ENCODE measurements at regions not wholly inside any gene's neighbourhood (a gene's known extent, or its start where the extent isn't known, plus 50 kb on each side); places are given as distances from the start of the nearest gene placed in this dataset.

DNA sequence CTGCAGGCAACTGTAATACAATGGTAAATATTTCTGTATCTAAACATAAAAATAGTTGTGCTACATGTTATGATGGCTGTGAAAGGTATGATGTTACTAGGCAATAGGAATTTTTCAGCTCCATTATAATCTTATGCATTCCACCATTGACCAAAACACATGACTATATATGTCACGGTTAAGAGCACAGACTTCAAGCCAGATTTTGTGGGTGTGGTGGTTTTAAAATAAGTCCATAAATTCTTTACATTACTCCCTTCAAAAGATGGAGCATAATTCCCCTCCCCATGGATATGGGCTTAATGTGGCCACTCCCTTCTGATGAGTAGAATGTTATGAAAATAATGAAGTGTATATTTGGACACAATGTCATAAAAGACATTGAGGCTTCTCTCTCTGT, 88.4 kb upstream of the TBC1D5 start (continued):
- no peak for TF ChIP-seq STAT1 (IDR thresholded peaks at IDR 0.05; ENCODE audit: unreplicated experiment)
- TF ChIP-seq EZH2phosphoT487 (IDR thresholded peaks at IDR 0.05; ENCODE audit: unreplicated experiment), result no peak
- TF ChIP-seq POLR2AphosphoS5 (IDR thresholded peaks at IDR 0.05; ENCODE audit: low read depth), result no peak
- TF ChIP-seq EZH2 (IDR thresholded peaks at IDR 0.05; ENCODE audit: low read depth, unreplicated experiment), result no peak
- TF ChIP-seq JUNB (IDR thresholded peaks at IDR 0.05; ENCODE audit: unreplicated experiment), result no peak

DNA sequence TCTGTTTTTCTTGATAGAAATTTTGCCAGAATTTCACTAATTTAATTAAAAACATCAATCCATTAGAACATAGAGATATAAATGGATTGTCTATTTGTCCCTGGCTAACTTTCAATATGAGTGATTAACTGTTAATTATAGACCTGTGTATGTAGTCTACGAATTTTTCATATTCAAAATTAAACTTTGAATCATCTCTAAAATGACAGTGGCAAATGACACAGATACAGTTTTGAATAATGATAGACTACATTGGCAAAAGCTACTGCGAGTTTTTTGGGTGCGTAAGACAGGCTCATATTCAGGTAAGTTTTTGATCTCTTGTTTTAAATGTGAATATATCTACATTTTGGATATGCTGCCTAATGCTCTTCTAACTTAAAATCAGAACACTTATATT, 86.0 kb upstream of the TBC1D5 start:
- H3K9me2 ChIP-seq (ENCODE audit: insufficient read depth), result no peaks in the 10 kb centered on the region
- no peak overlapping the region for H3K4me2 ChIP-seq
- H3K4me3 ChIP-seq, result no peak overlapping the region
- H3K79me2 ChIP-seq (replicated peaks; ENCODE audit: insufficient read depth), result no peaks in the 10 kb centered on the region
- DNase-seq (ENCODE audit: low spot score) (no peak), ATAC-seq (no peak)
- H3K4me1 ChIP-seq (ENCODE audit: insufficient read depth), result no peaks in the 10 kb centered on the region
- H4K20me1 ChIP-seq (replicated peaks; ENCODE audit: insufficient read depth), result no peaks in the 10 kb centered on the region
- Mint-ChIP-seq H3K36me3 (ENCODE audit: low read depth) (no peaks in the 10 kb centered on the region), H3K27ac (no peak overlapping the region), H3K4me1 (no peaks in the 10 kb centered on the region), H3K4me3 (no peak overlapping the region), H3K9me3 (no peaks in the 10 kb centered on the region), H3K27me3 (ENCODE audit: insufficient read depth, low read depth, poor library complexity) (no peaks in the 10 kb centered on the region)
- no peak overlapping the region for H2AFZ ChIP-seq
- H3K27me3 ChIP-seq (ENCODE audit: insufficient read depth), result no peaks in the 10 kb centered on the region
- no peak overlapping the region for H3K27ac ChIP-seq (ENCODE audit: low read depth)
- no peaks in the 10 kb centered on the region for H3K36me3 ChIP-seq (ENCODE audit: insufficient read depth)
- TF ChIP-seq NANOG (IDR thresholded peaks at IDR 0.05; ENCODE audit: borderline replicate concordance), result no peak
- no peak for TF ChIP-seq STAT1 (IDR thresholded peaks at IDR 0.05; ENCODE audit: unreplicated experiment)
- no peaks in the 10 kb centered on the region for H3F3A ChIP-seq (replicated peaks; ENCODE audit: low read depth)

DNA sequence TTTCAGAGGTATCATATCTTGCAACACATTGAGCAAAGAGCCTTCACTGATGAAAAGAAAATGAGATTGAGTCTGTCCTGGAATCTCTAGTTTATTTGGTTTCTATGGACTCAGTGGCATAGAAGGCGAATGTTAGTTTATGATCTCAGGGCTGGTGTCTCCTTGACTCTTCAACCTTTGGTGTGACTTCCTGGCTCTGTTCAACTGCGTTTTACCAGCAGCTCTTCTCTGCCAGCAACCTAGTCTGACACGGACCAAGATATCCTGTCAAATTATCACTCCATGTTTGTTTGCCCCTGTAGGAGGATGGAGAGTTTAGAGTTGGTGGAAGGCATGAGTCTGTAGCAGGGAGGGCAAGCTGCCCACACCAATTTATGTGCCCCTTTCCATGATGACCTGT, 82.9 kb upstream of the TBC1D5 start:
- Histone ChIP-seq H3K27ac (ENCODE audit: low read depth) (no peak overlapping the region), H3K4me2 (no peak overlapping the region), H3K9me2 (ENCODE audit: insufficient read depth) (no peaks in the 10 kb centered on the region), H3K79me2 (replicated peaks; ENCODE audit: insufficient read depth) (no peaks in the 10 kb centered on the region), H3K27me3 (ENCODE audit: insufficient read depth) (no peaks in the 10 kb centered on the region), H3K36me3 (ENCODE audit: insufficient read depth) (no peaks in the 10 kb centered on the region), H3K4me3 (no peak overlapping the region), H3K4me1 (ENCODE audit: insufficient read depth) (no peaks in the 10 kb centered on the region), H2AFZ (no peak overlapping the region), H4K20me1 (replicated peaks; ENCODE audit: insufficient read depth) (no peaks in the 10 kb centered on the region), H3F3A (replicated peaks; ENCODE audit: low read depth) (no peaks in the 10 kb centered on the region)
- Mint-ChIP-seq H3K27ac (no peak overlapping the region), H3K36me3 (ENCODE audit: low read depth) (no peaks in the 10 kb centered on the region), H3K4me3 (no peak overlapping the region), H3K4me1 (no peaks in the 10 kb centered on the region), H3K9me3 (no peaks in the 10 kb centered on the region), H3K27me3 (ENCODE audit: insufficient read depth, low read depth, poor library complexity) (no peaks in the 10 kb centered on the region)
- no peak for ATAC-seq
- DNase-seq (ENCODE audit: low spot score), result no peak
- TF ChIP-seq EZH2 (IDR thresholded peaks at IDR 0.05; ENCODE audit: low read depth, unreplicated experiment) (no peak), EZH2phosphoT487 (IDR thresholded peaks at IDR 0.05; ENCODE audit: unreplicated experiment) (no peak)

DNA sequence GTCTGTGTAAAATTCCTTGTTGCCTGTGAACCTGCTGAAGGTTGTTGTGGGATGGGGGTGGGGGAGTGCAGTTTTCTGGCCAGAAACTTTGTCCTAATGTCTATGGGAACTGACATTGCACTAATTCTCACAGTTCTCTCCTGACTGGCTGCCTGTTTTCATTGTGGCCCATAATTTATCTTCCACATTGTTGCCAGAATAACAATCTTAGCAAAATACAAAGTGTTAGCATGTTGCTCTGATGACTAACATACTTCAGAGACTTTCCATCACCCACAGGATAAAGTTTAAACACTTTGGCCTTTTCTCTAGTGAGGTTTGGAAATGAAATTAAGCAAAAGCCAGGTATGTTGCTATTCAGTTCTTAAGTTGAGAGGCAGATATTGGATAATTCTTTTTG, 81.4 kb upstream of the TBC1D5 start:
- Histone ChIP-seq H3K4me2 (no peak overlapping the region), H3K27ac (ENCODE audit: low read depth) (no peak overlapping the region), H3K27me3 (ENCODE audit: insufficient read depth) (no peaks in the 10 kb centered on the region), H2AFZ (no peak overlapping the region), H3F3A (replicated peaks; ENCODE audit: low read depth) (no peaks in the 10 kb centered on the region), H3K4me3 (no peak overlapping the region), H3K9me2 (ENCODE audit: insufficient read depth) (0 out of 2 replicates have a peak, but pooled peaks cover 2% of the 10 kb centered on the region), H4K20me1 (replicated peaks; ENCODE audit: insufficient read depth) (no peaks in the 10 kb centered on the region), H3K36me3 (ENCODE audit: insufficient read depth) (no peaks in the 10 kb centered on the region), H3K79me2 (replicated peaks; ENCODE audit: insufficient read depth) (no peaks in the 10 kb centered on the region), H3K4me1 (ENCODE audit: insufficient read depth) (no peaks in the 10 kb centered on the region)
- no peak overlapping the region for H3K4me3 Mint-ChIP-seq
- H3K27me3 Mint-ChIP-seq (ENCODE audit: insufficient read depth, low read depth, poor library complexity), result no peaks in the 10 kb centered on the region
- H3K9me3 Mint-ChIP-seq, result no peaks in the 10 kb centered on the region
- no peak for ATAC-seq
- no peaks in the 10 kb centered on the region for H3K36me3 Mint-ChIP-seq (ENCODE audit: low read depth)
- no peaks in the 10 kb centered on the region for H3K4me1 Mint-ChIP-seq
- no peak for DNase-seq (ENCODE audit: low spot score)
- no peak overlapping the region for H3K27ac Mint-ChIP-seq
- TF ChIP-seq CREB1 (CRISPR knock-in tag; IDR thresholded peaks at IDR 0.05; ENCODE audit: low read depth) (no peak), EZH2phosphoT487 (IDR thresholded peaks at IDR 0.05; ENCODE audit: unreplicated experiment) (no peak), EZH2 (IDR thresholded peaks at IDR 0.05; ENCODE audit: low read depth, unreplicated experiment) (no peak)
